Skeletal muscle tissue (tissue), 3 donors: ENCODE measurements at regions not wholly inside any gene's neighbourhood (a gene's known extent, or its start where the extent isn't known, plus 50 kb on each side); places are given as distances from the start of the nearest gene placed in this dataset.
"Not testable (repeated sequence)": the region's sequence is repeated elsewhere in the genome, so short reads cannot be mapped to it uniquely, and the experiment has no call there.

Experiments used
- H3K27ac ChIP-seq: one replicate; pipeline ENCODE4 v1.7.0; 2013; ENCODE audit warnings: mild to moderate bottlenecking, low read depth, low read length, inconsistent platforms
- H3K27me3 ChIP-seq, 3 donors: one replicate each; pipeline ENCODE4 v1.7.0; 2013; ENCODE audit warnings: low read length in 3 of 3; ENCODE audit not compliant: control insufficient read depth in 3 of 3, insufficient read depth in 3 of 3
- H3K36me3 ChIP-seq, 3 donors: one replicate each; pipeline ENCODE4 v1.7.0; 2013; ENCODE audit warnings: low read length in 3 of 3; ENCODE audit not compliant: control insufficient read depth in 3 of 3, insufficient read depth in 3 of 3
- H3K4me1 ChIP-seq, 3 donors: one replicate each; pipeline ENCODE4 v1.7.0; 2013; ENCODE audit warnings: low read length in 3 of 3, mild to moderate bottlenecking in 3 of 3; ENCODE audit not compliant: control insufficient read depth in 3 of 3, insufficient read depth in 3 of 3
- H3K4me3 ChIP-seq, 3 donors: one replicate each; pipeline ENCODE4 v1.7.0; 2013; ENCODE audit warnings: low read length in 3 of 3
- H3K9ac ChIP-seq, 3 donors: one replicate each; pipeline ENCODE4 v1.7.0; 2013; ENCODE audit warnings: low read length in 3 of 3, mild to moderate bottlenecking in 3 of 3, moderate library complexity in 2 of 3, low read depth in 1 of 3
- H3K9me3 ChIP-seq, 3 donors: one replicate each; pipeline ENCODE4 v1.7.0; 2013; ENCODE audit warnings: low read length in 3 of 3; ENCODE audit not compliant: control insufficient read depth in 3 of 3
- donor health status: Osteomylitis.

- H3K4me1 ChIP-seq = no peaks in the 10 kb centered on the region
- H3K27ac ChIP-seq = no peak overlapping the region
- no peaks in the 10 kb centered on the region for H3K9me3 ChIP-seq
- no peaks in the 10 kb centered on the region for H3K36me3 ChIP-seq
- no peaks in the 10 kb centered on the region for H3K27me3 ChIP-seq
- no peak overlapping the region for H3K9ac ChIP-seq
- no peak overlapping the region for H3K4me3 ChIP-seq
These were observed 71.5 kb downstream of the BTBD3 start for GRCh38 chr20:11989018-11989771.

DNA sequence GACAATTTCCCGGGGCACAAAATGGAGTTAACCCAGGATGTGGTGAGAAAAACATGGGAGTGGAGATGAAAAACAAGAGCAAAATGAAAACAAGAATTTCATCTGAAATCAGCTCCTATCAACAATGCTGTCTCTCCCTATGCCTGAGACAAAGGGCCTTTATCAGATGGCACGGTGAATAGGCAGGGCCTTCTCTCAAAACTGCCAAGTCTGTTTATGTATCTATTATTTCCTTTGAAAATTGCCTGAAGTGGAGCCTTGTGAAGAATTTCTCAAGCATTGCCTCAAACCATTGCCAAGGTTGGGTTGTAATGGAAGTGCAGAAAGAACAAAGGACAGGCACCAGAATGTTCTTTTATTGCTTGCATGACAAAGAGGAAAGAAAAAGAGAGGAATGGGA lies 74.7 kb downstream of the BTBD3 start:
- Histone ChIP-seq H3K9ac (no peak overlapping the region), H3K36me3 (no peaks in the 10 kb centered on the region), H3K27me3 (no peaks in the 10 kb centered on the region), H3K9me3 (no peaks in the 10 kb centered on the region), H3K4me3 (no peak overlapping the region), H3K4me1 (peaks cover 0 to 2% (median 0%) of the 10 kb centered on the region in 3 donors), H3K27ac (no peak overlapping the region)

DNA sequence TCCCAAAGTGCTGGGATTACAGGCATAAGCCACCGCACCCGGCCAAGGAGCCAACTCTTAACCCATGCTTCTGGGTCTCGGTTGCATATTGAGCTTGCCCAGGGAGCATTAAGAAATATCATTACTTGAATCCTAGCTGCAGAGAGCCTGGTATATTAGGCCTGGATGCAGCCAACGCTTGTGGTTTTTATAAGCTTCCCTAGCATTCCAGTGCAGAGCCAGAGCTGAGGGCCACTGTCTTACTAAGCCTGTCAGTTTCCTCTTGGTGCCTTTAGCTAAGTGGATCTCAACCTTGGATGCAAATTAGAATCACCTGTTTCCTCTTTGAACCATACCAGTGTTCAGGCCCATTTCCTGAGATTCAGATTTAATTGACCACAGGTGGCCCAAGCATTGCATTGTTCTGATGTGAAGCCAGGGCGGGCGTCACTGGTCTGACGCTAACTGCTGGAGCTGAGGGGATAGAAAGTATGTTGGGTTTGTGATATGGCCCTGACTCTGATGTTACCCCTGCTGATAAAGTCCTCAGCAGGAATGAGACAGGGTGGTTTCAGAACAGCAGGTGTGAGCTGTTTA lies 76.3 kb downstream of the BTBD3 start:
- Histone ChIP-seq H3K4me3 (no peak overlapping the region), H3K36me3 (no peaks in the 10 kb centered on the region), H3K27me3 (no peaks in the 10 kb centered on the region)

GRCh38 chr20:11995805-11996567 lies 78.3 kb downstream of the BTBD3 start:
- H3K9me3 ChIP-seq = no peaks in the 10 kb centered on the region

More for the DNA sequence above, 76.3 kb downstream of the BTBD3 start:
- Histone ChIP-seq H3K4me1 (peaks cover 0 to 2% (median 0%) of the 10 kb centered on the region in 3 donors), H3K27ac (no peak overlapping the region), H3K9ac (no peak overlapping the region), H3K9me3 (no peaks in the 10 kb centered on the region)

GRCh38 chr20:12004776-12005175 lies 87.1 kb downstream of the BTBD3 start:
- not testable (repeated sequence) for H3K4me1 ChIP-seq, H3K4me3 ChIP-seq, H3K9me3 ChIP-seq, H3K9ac ChIP-seq, H3K27ac ChIP-seq, H3K36me3 ChIP-seq, H3K27me3 ChIP-seq

More at GRCh38 chr20:11995805-11996567, 78.3 kb downstream of the BTBD3 start:
- Histone ChIP-seq H3K27me3 (no peaks in the 10 kb centered on the region), H3K9ac (no peak overlapping the region), H3K27ac (peak overlapping the region; percentile 11), H3K36me3 (no peaks in the 10 kb centered on the region), H3K4me1 (peaks cover 0 to 2% (median 0%) of the 10 kb centered on the region in 3 donors), H3K4me3 (no peak overlapping the region)

- H3K4me3 ChIP-seq = no peak overlapping the region
- no peaks in the 10 kb centered on the region for H3K4me1 ChIP-seq
- H3K9ac ChIP-seq = no peak overlapping the region
- H3K9me3 ChIP-seq = no peaks in the 10 kb centered on the region
- no peaks in the 10 kb centered on the region for H3K36me3 ChIP-seq
- H3K27ac ChIP-seq = no peak overlapping the region
- H3K27me3 ChIP-seq = no peaks in the 10 kb centered on the region
These were observed 94.8 kb downstream of the BTBD3 start for GRCh38 chr20:12012241-12013222.

GRCh38 chr20:12014276-12014675 lies 96.6 kb downstream of the BTBD3 start:
- H3K27ac ChIP-seq = no peak overlapping the region
- H3K9me3 ChIP-seq = no peaks in the 10 kb centered on the region
- H3K36me3 ChIP-seq = no peaks in the 10 kb centered on the region
- no peak overlapping the region for H3K9ac ChIP-seq
- peaks cover 0 to 3% (median 0%) of the 10 kb centered on the region in 3 donors for H3K27me3 ChIP-seq
- no peaks in the 10 kb centered on the region for H3K4me1 ChIP-seq
- no peak overlapping the region for H3K4me3 ChIP-seq

- H3K4me1 ChIP-seq = no peaks in the 10 kb centered on the region
- H3K4me3 ChIP-seq = no peak overlapping the region
- no peaks in the 10 kb centered on the region for H3K9me3 ChIP-seq
- peaks cover 0 to 3% (median 0%) of the 10 kb centered on the region in 3 donors for H3K27me3 ChIP-seq
- no peaks in the 10 kb centered on the region for H3K36me3 ChIP-seq
- no peak overlapping the region for H3K9ac ChIP-seq
- no peak overlapping the region for H3K27ac ChIP-seq
These were observed 97.0 kb downstream of the BTBD3 start for GRCh38 chr20:12014736-12015135.

DNA sequence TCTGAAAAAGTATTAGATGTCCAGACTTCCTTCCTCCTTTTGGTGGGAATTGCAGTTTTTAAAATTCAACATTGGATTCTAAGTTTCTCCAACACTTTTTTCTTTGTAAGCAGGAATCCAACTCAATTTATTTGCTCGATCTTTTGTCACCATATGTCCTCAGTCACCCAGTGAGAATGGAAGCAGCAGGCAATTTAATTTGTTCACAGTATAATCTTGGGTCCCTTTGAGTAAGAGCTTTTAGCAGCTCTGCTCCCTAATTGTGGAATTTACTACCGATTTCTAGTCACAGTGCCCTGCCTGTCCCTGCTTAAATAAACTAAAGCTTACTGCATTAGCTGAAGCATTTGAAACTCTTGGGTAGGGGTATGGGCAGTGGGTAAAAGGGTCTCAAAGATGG lies 98.6 kb downstream of the BTBD3 start:
- H3K9ac ChIP-seq = no peak overlapping the region
- no peaks in the 10 kb centered on the region for H3K9me3 ChIP-seq
- no peaks in the 10 kb centered on the region for H3K36me3 ChIP-seq
- no peak overlapping the region for H3K4me3 ChIP-seq
- H3K4me1 ChIP-seq = no peaks in the 10 kb centered on the region
- peaks cover 0 to 3% (median 0%) of the 10 kb centered on the region in 3 donors for H3K27me3 ChIP-seq
- no peak overlapping the region for H3K27ac ChIP-seq
